ENCODE measurements at regions not wholly inside any gene's neighbourhood (a gene's known extent, or its start where the extent isn't known, plus 50 kb on each side); places are given as distances from the start of the nearest gene placed in this dataset.

DNA sequence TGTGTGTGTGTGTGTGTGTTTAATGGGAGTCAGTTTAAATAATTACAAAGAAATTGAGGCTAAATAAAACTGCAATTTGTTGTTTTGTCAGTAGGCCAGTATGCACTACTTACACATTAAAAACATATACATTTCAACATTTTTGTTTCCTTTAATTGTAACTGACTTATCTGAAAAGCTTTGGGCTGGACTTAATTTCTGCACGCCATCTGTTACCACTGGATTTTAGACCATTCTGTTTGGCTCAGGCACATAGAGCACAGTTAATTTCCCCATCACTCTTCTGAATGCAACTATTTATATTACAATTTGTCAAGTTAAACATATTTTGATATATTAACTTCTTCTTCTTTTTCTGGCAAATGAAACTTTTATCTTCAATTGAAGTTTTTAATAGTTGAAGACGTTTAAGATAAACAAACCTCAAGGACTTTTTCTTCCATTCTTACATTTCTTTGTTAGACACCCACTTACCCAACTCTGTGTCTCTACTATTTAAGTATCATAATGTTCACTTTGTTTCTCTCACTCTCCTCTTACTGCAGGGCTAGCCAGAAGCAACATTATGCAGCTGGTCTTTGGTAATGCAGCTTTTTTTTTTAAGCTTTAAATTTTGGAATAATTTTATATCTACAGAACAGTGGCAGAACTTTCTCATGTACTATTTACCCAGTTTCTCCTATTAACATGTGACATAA is 253.4 kb upstream of the ANKH start:
- Histone ChIP-seq H3K27me3 (no peaks in the 10 kb centered on the region), H3K27ac (no peak overlapping the region), H3K9me3 (no peaks in the 10 kb centered on the region), H3K4me3 (no peak overlapping the region), H3K4me1 (no peaks in the 10 kb centered on the region), H3K36me3 (no peaks in the 10 kb centered on the region)
- TF ChIP-seq, protein P1, sequence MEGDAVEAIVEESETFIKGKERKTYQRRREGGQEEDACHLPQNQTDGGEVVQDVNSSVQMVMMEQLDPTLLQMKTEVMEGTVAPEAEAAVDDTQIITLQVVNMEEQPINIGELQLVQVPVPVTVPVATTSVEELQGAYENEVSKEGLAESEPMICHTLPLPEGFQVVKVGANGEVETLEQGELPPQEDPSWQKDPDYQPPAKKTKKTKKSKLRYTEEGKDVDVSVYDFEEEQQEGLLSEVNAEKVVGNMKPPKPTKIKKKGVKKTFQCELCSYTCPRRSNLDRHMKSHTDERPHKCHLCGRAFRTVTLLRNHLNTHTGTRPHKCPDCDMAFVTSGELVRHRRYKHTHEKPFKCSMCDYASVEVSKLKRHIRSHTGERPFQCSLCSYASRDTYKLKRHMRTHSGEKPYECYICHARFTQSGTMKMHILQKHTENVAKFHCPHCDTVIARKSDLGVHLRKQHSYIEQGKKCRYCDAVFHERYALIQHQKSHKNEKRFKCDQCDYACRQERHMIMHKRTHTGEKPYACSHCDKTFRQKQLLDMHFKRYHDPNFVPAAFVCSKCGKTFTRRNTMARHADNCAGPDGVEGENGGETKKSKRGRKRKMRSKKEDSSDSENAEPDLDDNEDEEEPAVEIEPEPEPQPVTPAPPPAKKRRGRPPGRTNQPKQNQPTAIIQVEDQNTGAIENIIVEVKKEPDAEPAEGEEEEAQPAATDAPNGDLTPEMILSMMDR (IDR thresholded peaks at IDR 0.05 in 4 of 5, conservative IDR thresholded peaks at IDR 0.05 in 1 of 5) = no peak
- TF ChIP-seq POLR2A (IDR thresholded peaks at IDR 0.05) = no peak
- ATAC-seq = no peak
- intact Hi-C loops (cut with DNase I; ENCODE audit: low total_unique reads) (no loop called here), in situ Hi-C loops (cut with MboI; ENCODE audit: low sequenced_read_pairs in 4 of 4) (loop anchor here in 1 of 4 donors (25.0 kb wide), 1 partner anchor 712 kb away; no protein-coding TSS in a partner anchor)
- DNase-seq = no peak

DNA sequence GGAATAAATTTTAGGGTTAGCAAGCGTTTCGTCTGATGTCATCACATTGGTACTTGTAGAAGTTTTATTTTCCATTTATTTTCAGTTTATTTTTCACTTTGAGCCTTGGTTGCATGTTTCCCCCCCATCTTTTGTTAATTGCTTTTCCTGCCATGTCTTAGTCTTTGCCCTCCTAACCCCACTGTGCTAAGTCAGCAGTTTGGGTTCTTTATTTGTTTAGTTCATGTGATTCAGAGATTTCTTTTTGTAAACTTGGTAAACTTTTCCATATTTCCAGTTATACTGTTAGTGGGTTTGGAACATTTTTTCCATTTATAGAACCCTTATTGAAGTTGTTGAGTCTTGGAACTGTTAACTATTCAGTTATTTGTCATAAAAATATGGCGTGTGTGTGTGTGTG is 252.9 kb upstream of the ANKH start:
- Histone ChIP-seq H3K9me3 (no peaks in the 10 kb centered on the region), H3K4me3 (no peak overlapping the region), H3K27me3 (no peaks in the 10 kb centered on the region), H3K4me1 (no peaks in the 10 kb centered on the region), H3K27ac (no peak overlapping the region), H3K36me3 (no peaks in the 10 kb centered on the region)
- ATAC-seq (no peak), DNase-seq (no peak)
- TF ChIP-seq, protein P1 (IDR thresholded peaks at IDR 0.05 in 4 of 5, conservative IDR thresholded peaks at IDR 0.05 in 1 of 5) = no peak
- no peak for TF ChIP-seq POLR2A (IDR thresholded peaks at IDR 0.05)
- intact Hi-C loops (cut with DNase I; ENCODE audit: low total_unique reads) (no loop called here), in situ Hi-C loops (cut with MboI; ENCODE audit: low sequenced_read_pairs in 4 of 4) (loop anchor here in 1 of 4 donors (25.0 kb wide), 1 partner anchor 713 kb away; no protein-coding TSS in a partner anchor)

DNA sequence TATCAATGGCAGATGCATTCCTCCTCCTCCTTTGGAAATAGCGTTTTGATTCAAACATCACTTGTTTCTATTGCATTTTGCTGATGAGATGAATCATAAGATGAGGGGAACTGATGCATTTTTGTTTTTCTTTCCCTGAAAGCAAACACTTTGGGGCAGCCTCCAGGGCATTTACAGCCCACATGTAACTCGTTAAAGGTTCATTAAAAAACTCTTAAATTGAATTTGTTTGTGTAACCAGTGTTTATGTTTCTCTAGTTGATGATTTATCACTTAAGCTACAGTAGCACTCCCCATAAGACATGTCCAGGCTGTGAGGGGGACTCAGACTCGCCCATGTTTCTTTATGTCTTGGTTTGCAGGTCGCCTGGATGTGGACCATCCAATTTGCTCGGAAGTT is 246.1 kb upstream of the ANKH start:
- no peak overlapping the region for H3K27ac ChIP-seq
- H3K9me3 ChIP-seq = no peaks in the 10 kb centered on the region
- no peak overlapping the region for H3K4me3 ChIP-seq
- no peaks in the 10 kb centered on the region for H3K36me3 ChIP-seq
- DNase-seq (no peak), ATAC-seq (no peak)
- intact Hi-C loops (cut with DNase I; ENCODE audit: low total_unique reads) (no loop called here), in situ Hi-C loops (cut with MboI; ENCODE audit: low sequenced_read_pairs in 4 of 4) (loop anchor here in 1 of 4 donors (25.0 kb wide), 1 partner anchor 720 kb away; no protein-coding TSS in a partner anchor)
- no peaks in the 10 kb centered on the region for H3K4me1 ChIP-seq
- TF ChIP-seq, protein P1 (IDR thresholded peaks at IDR 0.05 in 4 of 5, conservative IDR thresholded peaks at IDR 0.05 in 1 of 5) = no peak
- TF ChIP-seq POLR2A (IDR thresholded peaks at IDR 0.05) = no peak
- H3K27me3 ChIP-seq = no peaks in the 10 kb centered on the region

DNA sequence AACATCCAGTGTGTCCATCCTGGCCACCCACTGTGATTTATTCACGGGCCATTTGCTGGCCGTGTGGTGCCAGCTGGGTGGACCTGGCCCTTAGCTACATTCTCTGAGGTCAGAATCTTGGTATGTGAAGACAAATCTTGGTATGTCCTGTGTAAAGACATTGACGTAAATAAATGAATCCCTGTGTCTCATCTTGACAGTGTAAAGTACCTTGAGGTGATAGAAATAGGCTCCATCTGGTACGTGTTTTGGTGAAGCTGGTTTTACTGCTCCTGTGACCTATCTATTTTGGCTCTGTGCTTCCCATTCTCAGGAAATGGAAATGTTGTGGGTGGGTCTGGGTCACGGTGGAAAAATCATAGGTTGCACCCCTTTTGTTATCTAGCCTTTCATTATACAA is 245.4 kb upstream of the ANKH start:
- in situ Hi-C loops (cut with MboI; ENCODE audit: low sequenced_read_pairs in 4 of 4) (loop anchor here in 1 of 4 donors (25.0 kb wide), 1 partner anchor 720 kb away; no protein-coding TSS in a partner anchor), intact Hi-C loops (cut with DNase I; ENCODE audit: low total_unique reads) (no loop called here)
- ATAC-seq = no peak
- DNase-seq = no peak
- Histone ChIP-seq H3K4me1 (no peaks in the 10 kb centered on the region), H3K4me3 (no peak overlapping the region), H3K27me3 (no peaks in the 10 kb centered on the region), H3K27ac (no peak overlapping the region), H3K9me3 (no peaks in the 10 kb centered on the region), H3K36me3 (no peaks in the 10 kb centered on the region)
- TF ChIP-seq, protein P1 (IDR thresholded peaks at IDR 0.05 in 4 of 5, conservative IDR thresholded peaks at IDR 0.05 in 1 of 5) = no peak
- TF ChIP-seq POLR2A (IDR thresholded peaks at IDR 0.05) = no peak
